Stimulated activated naive CD4-positive, alpha-beta T cell (primary cell): ENCODE measurements at regions not wholly inside any gene's neighbourhood (a gene's known extent, or its start where the extent isn't known, plus 50 kb on each side); places are given as distances from the start of the nearest gene placed in this dataset.

Source experiments
- DNase-seq, 6 experiments: peaks; one replicate each; lab custom pipeline; 2025; lab: John Stamatoyannopoulos, UW

DNA sequence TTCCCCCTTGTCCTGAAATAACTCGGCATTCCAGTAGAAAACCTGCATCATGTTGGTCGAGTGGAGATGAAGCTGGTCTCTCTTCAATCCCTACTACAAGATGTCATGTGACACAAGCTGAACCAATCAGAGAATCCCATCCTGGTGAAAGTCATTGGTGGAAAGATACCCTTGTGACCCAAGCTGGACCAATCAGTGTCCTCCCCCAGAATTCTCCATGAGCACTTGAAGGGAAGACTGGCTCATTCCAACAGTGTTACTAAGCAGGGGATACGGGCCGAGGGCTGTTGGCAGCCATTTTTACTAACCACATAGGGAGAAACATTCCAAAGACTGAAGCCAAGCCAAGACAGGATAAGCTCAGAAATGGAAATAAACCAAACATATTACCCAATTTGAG is 298.3 kb downstream of the ICOS start:
- DNase-seq: no peak

DNA sequence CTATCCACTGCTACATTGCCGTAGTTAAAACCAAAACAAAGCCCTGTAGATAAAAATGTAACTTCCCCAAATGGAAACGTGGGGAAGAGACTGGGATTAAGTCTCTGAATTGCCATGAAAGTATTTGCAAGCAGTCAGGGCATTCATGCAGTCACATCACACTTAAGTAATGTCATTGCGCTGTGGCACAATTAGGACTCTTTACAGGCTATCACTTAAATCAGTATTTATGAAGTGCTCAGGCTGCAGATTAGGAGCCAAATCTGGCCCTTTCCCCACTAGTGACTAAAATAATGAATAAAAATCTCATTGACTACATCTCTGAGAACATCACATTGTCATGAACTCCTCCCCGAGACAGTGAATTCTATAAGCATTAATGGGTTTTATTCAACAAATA is 300.9 kb downstream of the ICOS start:
- no peak for DNase-seq

DNA sequence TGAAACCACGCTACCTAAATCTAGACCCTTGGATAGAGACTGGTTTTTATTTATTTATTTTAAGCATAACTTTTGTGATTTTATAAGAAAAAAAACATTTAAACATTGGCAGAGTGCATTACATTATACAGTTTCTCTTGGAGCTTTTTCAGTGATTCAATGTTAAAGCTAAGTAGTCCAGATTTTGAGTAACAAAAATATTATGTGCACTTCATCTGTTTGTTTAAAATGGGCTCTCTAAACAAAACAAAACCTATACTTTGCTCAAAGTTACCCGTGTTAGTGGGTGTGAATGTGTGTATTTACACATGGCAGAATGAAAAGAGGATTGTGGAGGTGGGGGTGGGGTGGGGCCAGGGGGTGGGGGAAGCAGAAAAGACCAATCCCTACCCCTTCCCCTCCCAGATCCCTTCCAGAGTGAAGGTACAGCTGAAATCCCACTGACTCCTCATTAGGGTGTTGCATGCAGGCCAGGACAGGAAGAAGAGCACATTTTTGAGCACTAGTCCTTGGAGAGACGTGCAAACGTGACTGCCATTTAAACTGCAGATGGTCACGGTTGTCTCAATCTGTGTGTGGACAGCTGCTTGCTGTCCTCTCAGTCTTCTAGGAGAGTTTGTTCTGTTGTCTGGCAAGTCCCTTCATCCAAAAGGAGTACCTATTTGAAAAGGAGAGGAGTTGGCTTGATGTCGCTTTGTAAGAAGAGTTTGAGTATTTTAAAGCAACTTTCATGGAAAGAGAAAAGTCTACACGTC is 303.0 kb downstream of the ICOS start:
- no peak for DNase-seq

DNA sequence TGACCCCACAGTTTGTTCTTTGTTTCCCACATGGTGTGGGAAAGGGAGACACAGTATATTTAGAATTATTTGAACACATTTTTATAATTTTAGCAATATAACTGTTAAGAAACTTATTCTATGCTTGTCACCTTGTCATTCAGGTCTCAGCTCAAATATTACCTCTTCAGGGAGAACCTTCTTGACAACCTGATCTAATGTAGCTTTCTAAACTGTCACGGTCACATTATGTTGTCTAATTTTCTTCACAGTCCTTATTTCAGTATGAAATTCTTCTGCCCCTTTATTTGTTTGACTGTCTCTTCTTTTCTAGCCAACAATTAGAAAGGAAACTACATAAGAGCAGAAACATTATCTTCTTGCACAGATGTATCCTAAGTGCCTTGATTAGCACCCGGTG is 304.3 kb upstream of the PARD3B start:
- DNase-seq: no peak

DNA sequence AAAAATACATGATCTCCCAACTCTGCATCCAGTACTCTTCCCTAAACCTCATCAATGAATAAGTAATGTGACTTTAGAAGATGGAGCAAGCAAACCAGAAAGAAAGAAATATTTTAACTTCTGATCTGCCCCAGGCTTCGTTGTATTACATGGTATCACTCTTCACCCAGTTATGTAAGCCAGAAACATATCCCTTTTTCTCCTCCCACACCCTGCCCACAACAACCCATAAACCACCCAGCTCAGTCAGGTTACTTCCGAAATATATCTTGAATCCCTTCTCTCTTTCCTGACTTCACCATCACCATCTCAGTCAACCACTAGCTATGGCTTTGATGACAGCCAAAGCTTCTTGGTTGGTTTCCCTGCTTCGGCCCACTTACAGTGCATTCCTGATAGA is 295.8 kb upstream of the PARD3B start:
- no peak for DNase-seq

DNA sequence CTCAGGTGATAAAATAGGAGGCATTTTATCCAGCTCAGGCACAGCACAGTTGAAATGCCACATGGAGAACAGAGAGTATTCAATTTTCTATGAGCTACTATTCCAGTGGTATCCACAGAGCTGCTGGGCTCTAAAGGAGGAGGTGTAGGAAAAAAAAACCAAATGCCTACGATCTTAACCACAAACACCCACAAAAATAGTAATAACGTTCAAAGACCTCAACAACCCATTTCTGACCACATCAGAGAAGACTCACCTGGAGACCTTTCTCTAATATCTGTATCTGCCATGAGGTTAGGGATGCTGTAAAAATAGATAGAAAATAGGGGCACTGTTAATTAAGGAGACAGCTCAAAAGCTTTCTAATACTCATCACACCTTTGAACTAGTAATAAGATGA is 294.6 kb upstream of the PARD3B start:
- DNase-seq: no peak

DNA sequence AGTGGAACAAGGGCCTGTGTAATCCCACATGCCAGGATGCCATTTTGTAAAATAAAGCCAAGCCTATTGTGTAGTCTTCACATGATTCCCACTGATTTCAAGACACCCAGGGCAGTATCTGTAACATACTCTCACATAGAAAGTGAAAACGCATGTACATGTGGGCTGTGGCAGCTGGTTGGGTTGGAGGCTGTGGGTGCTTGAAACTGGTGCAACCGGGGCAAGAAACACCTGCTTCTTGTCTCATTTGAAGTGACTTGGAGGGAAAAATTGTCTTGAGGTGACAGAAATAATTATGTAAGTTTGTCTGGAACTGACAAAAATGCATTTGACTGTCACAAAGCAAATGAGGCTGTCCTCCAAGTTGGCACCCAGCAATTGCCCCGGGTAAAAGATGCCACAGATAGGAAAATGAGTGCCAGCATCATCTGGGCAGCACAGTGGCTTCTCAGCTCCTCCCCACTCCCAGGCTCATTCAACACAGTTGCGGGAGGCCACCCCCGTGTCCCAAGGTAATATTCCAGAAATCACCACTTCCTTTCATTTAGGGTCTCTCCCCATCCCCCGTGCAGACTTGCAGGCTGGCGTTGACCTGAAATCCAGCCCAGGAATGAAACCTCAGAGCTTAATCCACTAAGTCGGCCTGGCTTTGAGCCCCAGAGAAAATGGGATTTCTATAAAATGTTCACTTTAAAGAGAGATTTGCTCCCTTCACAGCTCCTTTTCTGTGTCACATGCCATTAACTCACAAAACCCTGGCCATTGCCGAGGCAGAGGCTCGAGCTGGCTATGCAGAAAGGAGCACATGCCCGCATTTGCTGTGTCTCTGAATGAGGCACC is 293.9 kb upstream of the PARD3B start:
- no peak for DNase-seq

DNA sequence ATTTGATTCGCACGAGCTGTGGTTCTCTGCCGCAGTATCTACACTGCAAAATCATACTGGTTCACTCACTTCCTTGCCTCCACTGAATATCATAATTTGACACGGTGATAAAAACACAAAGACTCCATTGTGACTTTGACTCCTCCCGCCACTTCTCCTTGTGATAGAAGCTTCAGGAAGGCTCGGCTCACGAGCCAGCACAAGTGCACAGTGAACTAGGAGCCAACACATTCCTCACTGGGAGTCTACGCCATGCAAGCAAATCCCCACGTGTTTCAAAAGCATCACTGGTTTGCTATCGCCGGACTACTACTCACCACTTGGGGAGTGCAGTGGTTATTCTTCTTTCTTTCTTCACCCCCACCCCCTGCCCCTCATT is 293.3 kb upstream of the PARD3B start:
- DNase-seq: no peak

DNA sequence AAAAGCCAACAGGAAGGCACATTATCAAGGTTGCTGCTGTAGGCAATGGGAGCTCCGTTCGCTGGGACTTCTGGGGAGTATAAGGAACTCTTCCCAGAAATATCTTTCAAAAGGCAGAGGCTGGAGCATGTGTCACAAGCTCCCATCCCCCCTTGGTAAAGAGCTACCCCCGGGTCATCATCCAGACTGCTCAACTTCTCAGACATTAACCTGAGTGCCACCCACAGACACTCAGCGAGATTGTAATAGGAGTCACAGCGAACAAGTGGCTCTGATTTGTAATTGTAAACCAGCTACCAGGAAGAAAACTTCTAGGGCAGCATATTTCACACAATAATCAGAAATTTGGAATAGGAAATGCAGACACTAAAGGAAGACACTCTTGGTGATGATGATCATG is 290.2 kb upstream of the PARD3B start:
- no peak for DNase-seq

DNA sequence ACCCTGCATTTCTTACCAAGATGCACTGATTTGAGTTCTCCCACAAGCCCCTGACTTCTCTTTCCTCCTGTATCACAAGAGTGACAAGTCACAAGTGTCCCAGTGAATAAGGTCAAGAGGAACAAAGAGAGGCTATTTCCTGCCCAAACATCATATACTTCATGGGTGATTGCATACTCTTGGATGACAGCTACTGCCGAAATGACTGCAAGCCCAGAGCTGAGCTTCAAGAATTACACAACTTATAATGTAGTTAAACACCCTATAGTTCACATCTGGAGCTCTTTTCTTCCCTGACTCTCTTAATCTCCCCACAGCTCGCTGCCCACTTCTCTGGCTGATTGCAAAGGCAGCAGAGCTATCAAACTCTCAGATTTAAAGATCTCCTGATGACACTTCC is 289.7 kb upstream of the PARD3B start:
- DNase-seq: no peak

DNA sequence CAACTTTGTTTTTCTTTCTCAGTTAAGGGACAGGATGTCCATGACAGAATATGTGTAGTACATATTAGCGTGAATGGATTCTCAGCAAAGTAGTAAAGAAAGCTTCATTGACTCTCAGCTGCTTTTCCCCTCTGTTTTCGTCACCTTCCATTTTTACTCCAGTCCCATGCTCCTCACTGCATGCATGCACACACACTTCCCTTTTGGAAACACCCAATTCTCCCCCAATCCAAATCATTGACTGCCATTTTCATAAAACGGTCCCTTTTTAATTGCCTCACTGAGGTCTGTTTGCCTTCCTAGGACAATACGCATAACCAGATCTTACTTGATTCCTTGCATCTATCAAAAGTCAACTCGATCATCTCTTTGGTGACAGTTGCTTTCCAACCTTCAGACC is 287.5 kb upstream of the PARD3B start:
- no peak for DNase-seq

DNA sequence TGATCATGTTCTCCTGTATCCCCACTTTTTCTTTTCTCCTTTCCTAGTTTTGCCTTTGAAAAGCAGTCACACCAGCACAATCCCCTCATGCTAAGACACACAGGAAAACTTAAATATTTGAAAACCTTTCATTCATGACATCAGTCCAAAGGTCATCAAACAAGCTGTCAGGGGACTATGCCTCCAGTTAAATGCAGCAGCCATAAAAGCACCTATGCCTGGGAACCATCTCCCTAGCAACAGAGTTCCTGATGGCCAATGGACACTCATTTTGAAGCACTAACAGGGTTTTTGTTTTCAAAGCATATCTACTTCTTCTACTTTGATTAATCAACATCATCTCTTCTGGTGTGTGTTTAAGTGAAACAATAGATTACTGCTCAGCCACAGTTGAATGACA is 286.4 kb upstream of the PARD3B start:
- no peak for DNase-seq

DNA sequence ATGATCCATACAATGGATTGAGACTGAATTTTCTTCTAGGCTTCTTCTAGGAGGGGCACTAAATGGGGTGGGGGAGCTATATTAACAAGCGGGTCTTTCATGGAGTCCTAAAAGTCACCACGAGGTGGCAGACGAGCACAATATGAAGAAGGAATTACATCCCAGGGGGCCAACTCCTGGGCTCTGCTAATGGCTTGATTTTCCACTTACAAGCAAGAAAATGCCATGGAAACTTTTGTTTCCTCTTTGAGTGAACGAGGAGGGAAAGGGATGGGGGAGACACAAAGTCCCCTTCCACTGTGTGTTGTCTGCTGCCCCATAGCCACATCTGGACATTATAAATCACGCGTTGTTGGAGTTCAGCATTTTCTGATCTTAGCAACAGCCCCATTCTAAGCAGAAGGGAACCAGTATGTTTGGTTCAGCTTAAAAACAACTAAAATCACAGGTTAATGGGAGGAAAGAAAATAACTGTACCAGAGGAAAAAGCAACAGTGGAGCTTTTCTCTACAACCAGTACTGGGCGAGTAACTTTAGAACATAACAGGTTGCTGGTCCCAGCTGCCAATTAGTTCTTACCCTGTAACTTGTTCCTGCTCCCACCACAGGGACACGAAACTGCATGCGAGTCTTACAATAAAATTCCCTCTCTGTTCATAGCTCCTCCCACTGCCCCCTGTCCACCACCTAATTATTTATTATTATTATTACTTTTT is 285.0 kb upstream of the PARD3B start:
- DNase-seq: peak in 4 of 6 experiments; percentile 17 to 42 (median 19)

DNA sequence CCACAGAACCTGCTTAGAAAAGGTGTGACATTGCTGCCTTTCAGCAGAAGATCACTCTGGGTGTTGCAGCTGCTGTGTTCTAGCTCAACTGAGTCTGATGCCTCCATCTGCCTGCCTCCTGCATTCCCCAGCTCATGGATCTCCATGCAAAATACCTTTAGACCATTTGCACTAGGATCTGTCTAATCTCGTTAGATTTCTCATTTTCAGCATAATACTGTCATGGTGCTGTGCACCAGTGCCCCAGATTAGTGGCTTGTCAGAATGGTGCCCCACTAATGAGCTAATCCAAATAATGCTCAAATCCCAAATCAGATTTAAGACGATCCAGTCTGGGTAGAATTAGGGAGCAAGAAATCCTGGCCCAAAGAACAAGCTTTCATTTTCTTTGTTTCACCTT is 284.4 kb upstream of the PARD3B start:
- no peak for DNase-seq

DNA sequence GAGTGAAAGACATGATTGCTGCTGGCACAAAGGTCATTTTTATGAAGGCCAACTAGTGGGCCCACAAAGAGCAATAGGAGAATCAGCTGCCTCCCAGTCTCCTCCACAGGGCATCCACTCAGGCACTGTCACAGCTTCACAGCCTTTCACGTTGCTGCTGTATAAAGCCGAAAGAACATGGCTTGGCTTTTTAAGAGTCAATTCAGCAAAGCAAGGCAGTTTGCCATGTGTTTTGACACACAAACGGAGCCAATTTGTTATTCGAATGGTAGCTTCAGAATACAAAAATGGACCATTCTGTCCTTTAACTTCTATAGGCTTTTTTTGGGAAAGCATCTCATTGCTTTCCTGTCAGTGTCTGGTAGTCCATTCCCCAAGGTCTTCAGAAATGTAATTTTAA is 283.4 kb upstream of the PARD3B start:
- no peak for DNase-seq

DNA sequence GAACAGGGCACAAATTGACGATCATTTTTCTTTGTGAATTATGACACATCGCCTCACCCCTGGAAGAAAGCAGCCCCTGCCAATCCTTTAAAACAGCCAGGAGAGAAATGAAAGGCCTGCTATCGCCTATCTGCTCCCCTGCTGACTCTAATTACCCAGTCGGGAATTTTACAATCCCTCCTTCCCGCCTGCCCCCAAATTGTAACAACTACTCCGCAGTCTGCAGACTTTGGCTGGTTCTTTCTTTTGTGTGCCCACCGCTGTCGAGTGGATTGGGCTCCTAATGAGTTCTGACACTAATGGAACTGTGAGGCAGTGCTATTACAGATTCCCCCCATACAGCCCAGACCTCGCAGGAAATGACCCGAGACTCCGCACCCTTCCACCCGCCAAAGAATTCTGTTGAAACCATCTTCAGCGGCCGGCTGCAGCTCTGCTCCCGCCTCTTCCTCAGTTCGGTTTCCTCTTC is 281.2 kb upstream of the PARD3B start:
- DNase-seq: no peak

DNA sequence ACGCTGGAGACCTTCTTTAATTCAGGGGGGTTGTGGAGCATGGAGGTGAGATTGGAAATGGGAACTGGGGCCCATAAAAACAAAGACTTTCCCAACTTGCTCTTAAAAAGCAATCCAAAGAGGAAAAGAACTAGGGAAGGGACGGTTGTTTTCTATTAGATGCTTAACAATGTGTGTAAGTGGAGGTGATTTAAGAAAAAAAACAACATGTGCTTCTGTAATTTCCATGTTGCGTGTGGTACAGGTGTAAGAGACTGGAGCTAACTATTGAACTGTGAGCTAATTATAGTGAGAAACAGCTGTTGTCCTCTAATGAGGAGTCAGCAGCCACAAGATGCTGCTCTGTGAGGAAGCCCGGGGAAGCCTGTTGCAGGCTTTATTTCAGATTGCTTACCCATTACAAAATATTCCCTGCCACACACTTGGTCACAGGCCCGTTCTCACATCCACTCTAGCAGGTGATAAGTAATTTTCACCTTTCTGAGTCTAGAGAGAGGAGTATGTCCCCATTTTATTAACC is 280.6 kb upstream of the PARD3B start:
- DNase-seq: no peak

DNA sequence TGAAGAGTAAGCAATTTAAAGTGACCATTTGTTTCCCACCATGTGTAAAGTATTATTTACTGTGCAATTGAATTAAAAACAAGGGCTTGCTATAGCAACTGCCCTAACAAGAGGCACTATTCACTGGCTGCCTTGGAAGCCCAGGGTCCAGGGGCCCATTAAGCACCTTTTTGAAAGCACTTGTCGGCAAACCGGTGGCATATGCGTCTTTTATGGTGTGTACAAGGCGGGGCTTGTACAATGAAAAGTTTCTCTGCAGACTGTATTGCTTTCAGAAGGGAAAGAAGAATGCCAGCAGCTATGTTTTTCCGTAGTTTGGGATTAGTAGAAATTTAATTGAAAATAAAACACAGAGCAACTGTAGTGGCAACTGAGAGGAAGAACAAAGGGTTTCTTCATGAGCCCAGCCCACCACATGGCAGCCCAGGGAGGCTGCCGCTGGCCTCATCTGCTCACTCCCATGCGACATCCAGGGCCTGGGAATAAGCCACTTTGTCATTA is 279.5 kb upstream of the PARD3B start:
- DNase-seq: no peak

DNA sequence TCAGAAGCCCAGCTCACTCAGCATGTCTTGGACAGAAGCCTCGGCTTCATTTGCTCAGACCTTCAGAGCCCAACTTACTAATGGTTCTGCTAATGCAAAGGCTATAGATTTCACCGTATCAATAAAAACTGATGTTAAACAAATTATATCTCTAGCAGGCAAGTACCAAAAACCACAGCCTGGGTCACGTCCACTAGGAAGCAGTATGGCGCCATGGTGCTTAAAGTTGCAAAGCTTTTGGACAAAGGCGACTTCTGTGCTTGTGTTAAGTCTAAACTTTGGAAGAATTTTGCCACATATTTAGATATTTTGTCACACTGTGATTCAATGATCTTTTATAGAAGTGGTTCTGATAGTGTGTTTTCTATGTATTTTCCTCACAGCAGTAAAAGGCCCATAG is 276.8 kb upstream of the PARD3B start:
- no peak for DNase-seq

DNA sequence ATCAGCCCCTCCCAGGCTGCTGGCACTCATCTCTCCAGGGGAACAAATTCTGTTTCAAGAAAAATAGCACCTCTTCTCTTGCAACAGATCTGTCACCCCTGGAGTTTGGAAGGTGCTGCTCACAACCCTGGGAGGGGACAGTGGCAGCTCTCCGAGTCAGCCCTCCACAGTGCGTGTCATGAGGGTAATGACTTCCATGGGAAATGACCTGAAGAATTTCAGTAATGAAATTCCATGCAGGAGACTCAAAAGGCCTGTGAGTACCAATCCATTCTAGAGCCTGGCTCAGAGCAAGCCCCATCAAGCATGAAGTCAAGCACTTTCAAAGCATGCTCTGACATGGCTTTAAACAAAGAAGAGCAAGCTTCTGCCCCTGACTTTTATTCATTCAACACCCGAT is 276.3 kb upstream of the PARD3B start:
- no peak for DNase-seq

DNA sequence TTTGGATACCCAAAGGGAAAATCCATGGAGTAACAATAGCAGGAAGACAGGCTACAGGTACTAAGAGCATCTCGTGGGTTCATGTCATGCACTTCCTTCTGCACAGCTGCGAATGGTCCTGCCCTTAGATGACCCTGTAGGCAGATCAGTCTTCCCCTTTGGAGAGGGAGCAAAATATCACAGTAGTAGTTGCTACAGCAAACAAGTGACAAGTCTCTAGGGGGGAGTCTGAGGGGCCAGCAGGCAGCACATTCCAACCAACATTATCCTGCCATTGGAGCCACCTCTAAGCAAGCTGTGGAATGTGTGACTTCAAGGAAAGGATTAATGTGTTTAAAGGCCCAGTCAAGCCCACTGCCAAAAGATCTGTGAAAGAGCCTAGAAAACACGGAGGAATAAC is 273.2 kb upstream of the PARD3B start:
- DNase-seq: no peak

DNA sequence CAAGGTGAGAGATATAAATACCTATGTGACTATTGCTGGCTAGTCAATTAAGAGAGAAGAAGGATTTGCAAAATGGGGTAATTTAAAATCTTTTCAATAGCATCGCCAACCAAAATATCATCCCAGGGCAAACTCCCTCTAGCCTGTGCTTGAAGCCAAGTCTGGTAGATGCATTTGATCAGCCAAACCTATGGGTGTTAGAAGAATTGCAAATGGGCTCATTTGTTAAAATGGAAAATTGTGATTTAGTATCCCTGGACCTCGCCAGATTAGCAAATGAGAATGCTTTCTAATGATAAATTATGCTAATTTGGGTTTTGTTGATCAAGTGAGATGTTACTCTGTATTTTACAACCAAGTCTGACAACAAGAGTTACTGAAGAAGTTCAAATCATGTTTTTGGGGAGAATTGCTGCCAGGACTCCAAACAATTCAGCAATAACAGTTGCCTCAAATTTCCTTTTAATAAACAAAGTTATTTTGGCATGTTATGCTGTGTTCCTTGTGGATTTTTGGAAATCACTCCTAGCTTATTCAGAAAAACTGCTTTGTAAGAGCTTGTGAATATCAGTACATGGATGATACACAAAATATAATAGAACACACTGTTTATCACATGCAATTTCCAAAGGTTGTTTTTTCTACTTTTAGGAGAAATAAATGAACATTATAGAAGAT is 272.5 kb upstream of the PARD3B start:
- DNase-seq: no peak
